ENCODE measurements at regions not wholly inside any gene's neighbourhood (a gene's known extent, or its start where the extent isn't known, plus 50 kb on each side); places are given as distances from the start of the nearest gene placed in this dataset.

DNA sequence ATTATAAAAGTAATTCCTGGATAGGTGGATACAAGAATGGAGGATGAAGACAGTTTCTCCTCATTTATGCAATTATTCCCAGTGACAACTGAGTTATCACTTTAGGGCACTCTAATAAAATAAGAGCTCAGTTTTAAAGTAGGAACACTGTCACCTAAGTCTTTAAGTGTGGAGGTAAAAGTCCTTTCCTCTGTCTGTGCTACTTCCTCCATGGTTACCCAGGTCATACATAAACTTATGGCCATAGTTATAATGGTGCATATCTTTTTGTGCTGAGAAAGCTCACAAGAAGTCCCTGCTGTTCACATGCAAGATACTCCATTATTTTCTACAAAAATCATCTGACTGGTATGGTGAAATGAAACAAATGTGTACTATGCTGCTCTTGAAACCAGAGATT lies 1093.6 kb downstream of the IGSF11 start:
- Histone ChIP-seq H3K9me3 (ENCODE audit: control insufficient read depth in 4 of 4, insufficient read depth in 3 of 4, low read length in 3 of 4) (peaks cover 0 to 5% (median 0%) of the 10 kb centered on the region in 4 donors), H3K36me3 (ENCODE audit: control insufficient read depth in 4 of 4, insufficient read depth in 4 of 4, low read length in 4 of 4) (no peaks in the 10 kb centered on the region), H3K27me3 (ENCODE audit: control insufficient read depth in 3 of 3, insufficient read depth in 3 of 3, low read length in 2 of 3) (no peaks in the 10 kb centered on the region), H3K4me1 (ENCODE audit: control insufficient read depth in 5 of 5, insufficient read depth in 5 of 5, low read length in 5 of 5) (no peaks in the 10 kb centered on the region), H3K27ac (ENCODE audit: low read depth in 1 of 2, low read length in 1 of 2) (no peak overlapping the region), H3K4me3 (no peak overlapping the region), H3K9ac (ENCODE audit: insufficient read depth in 1 of 2, low read length in 2 of 2) (no peak overlapping the region)
- ATAC-seq (ENCODE audit: insufficient read depth, low FRiP score) (no peak), DNase-seq (no peak)
- TF ChIP-seq, protein P1, sequence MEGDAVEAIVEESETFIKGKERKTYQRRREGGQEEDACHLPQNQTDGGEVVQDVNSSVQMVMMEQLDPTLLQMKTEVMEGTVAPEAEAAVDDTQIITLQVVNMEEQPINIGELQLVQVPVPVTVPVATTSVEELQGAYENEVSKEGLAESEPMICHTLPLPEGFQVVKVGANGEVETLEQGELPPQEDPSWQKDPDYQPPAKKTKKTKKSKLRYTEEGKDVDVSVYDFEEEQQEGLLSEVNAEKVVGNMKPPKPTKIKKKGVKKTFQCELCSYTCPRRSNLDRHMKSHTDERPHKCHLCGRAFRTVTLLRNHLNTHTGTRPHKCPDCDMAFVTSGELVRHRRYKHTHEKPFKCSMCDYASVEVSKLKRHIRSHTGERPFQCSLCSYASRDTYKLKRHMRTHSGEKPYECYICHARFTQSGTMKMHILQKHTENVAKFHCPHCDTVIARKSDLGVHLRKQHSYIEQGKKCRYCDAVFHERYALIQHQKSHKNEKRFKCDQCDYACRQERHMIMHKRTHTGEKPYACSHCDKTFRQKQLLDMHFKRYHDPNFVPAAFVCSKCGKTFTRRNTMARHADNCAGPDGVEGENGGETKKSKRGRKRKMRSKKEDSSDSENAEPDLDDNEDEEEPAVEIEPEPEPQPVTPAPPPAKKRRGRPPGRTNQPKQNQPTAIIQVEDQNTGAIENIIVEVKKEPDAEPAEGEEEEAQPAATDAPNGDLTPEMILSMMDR (IDR thresholded peaks at IDR 0.05; ENCODE audit: control extremely low read depth, extremely low read depth): no peak

DNA sequence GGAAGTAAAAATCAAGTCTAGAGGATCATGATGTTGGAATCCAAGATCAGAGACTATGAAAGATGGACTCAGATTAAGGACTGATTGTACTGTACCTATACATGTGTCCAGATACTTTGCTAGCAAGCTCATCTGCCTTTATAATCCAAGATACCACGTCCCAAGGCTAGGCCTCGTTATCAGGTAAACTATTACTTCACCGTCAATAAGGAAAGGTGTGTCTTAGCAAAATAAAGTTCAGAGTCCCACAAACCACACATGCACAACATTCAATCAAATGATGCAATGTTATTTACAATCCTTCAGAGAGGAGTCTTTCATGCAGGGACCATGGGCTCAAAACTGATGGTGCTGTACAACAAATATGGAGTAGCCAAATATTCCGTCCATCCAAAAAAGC lies 1092.9 kb downstream of the IGSF11 start:
- Histone ChIP-seq H3K27me3 (ENCODE audit: control insufficient read depth in 3 of 3, insufficient read depth in 3 of 3, low read length in 2 of 3) (no peaks in the 10 kb centered on the region), H3K36me3 (ENCODE audit: control insufficient read depth in 4 of 4, insufficient read depth in 4 of 4, low read length in 4 of 4) (no peaks in the 10 kb centered on the region), H3K27ac (ENCODE audit: low read depth in 1 of 2, low read length in 1 of 2) (no peak overlapping the region), H3K9me3 (ENCODE audit: control insufficient read depth in 4 of 4, insufficient read depth in 3 of 4, low read length in 3 of 4) (peaks cover 0 to 5% (median 0%) of the 10 kb centered on the region in 4 donors), H3K4me3 (no peak overlapping the region), H3K4me1 (ENCODE audit: control insufficient read depth in 5 of 5, insufficient read depth in 5 of 5, low read length in 5 of 5) (no peaks in the 10 kb centered on the region), H3K9ac (ENCODE audit: insufficient read depth in 1 of 2, low read length in 2 of 2) (no peak overlapping the region)
- DNase-seq: no peak
- WGBS, 2 donors: 89 to 93% methylated on average over 4 of the region's 4 CpGs
- no peak for ATAC-seq (ENCODE audit: insufficient read depth, low FRiP score)
- TF ChIP-seq, protein P1 (IDR thresholded peaks at IDR 0.05; ENCODE audit: control extremely low read depth, extremely low read depth): no peak

DNA sequence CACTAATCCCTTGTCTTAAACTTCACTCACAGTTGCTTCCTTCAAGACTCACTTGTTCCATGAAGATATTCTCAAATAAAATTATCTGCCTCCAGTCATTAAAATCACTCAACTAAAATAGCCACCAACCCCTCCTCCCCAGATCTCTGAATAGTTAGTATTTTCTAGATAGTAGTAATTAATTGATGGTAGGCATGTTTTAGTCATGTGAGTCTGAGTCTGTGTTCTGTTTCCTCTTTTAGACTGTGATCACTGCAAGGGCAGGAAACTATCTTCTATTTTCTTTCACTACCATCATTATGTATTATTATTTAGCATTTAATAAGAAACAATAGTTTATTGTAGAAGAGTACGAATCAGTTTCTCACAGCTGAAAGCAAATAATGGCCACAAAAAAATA lies 1080.5 kb downstream of the IGSF11 start:
- H3K9me3 ChIP-seq (ENCODE audit: control insufficient read depth in 4 of 4, insufficient read depth in 3 of 4, low read length in 3 of 4): no peaks in the 10 kb centered on the region
- no peaks in the 10 kb centered on the region for H3K4me1 ChIP-seq (ENCODE audit: control insufficient read depth in 5 of 5, insufficient read depth in 5 of 5, low read length in 5 of 5)
- no peak overlapping the region for H3K4me3 ChIP-seq
- ATAC-seq (ENCODE audit: insufficient read depth, low FRiP score) (no peak), DNase-seq (no peak)
- no peaks in the 10 kb centered on the region for H3K27me3 ChIP-seq (ENCODE audit: control insufficient read depth in 3 of 3, insufficient read depth in 3 of 3, low read length in 2 of 3)
- H3K36me3 ChIP-seq (ENCODE audit: control insufficient read depth in 4 of 4, insufficient read depth in 4 of 4, low read length in 4 of 4): no peaks in the 10 kb centered on the region
- no peak overlapping the region for H3K9ac ChIP-seq (ENCODE audit: insufficient read depth in 1 of 2, low read length in 2 of 2)
- WGBS, 2 donors: 81 to 86% methylated on average over 1 of the region's 1 CpG
- TF ChIP-seq, protein P1 (IDR thresholded peaks at IDR 0.05; ENCODE audit: control extremely low read depth, extremely low read depth): no peak
- H3K27ac ChIP-seq (ENCODE audit: low read depth in 1 of 2, low read length in 1 of 2): no peak overlapping the region

DNA sequence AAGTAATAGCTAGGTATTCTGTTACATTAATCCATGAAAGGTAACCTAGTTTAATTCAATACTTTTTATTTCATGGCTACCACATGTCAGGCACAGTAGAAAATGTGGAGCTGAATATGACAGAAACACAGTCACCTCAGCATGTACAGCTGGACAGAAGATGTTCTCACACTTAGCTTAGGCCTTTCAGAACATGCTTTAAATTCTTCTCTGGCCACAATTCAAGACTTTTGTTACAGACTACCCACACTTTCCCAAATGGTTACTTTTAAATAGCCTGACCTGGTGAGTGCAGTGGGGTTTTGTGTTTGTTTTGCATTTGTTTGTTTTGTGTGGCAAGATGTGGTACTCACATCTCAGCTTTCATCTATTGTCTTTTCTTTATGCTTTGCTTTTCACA lies 1079.5 kb downstream of the IGSF11 start:
- H3K36me3 ChIP-seq (ENCODE audit: control insufficient read depth in 4 of 4, insufficient read depth in 4 of 4, low read length in 4 of 4): no peaks in the 10 kb centered on the region
- no peak overlapping the region for H3K27ac ChIP-seq (ENCODE audit: low read depth in 1 of 2, low read length in 1 of 2)
- H3K9me3 ChIP-seq (ENCODE audit: control insufficient read depth in 4 of 4, insufficient read depth in 3 of 4, low read length in 3 of 4): no peaks in the 10 kb centered on the region
- no peak overlapping the region for H3K4me3 ChIP-seq
- no peaks in the 10 kb centered on the region for H3K27me3 ChIP-seq (ENCODE audit: control insufficient read depth in 3 of 3, insufficient read depth in 3 of 3, low read length in 2 of 3)
- TF ChIP-seq, protein P1 (IDR thresholded peaks at IDR 0.05; ENCODE audit: control extremely low read depth, extremely low read depth): no peak
- ATAC-seq (ENCODE audit: insufficient read depth, low FRiP score) (no peak), DNase-seq (no peak)
- no peak overlapping the region for H3K9ac ChIP-seq (ENCODE audit: insufficient read depth in 1 of 2, low read length in 2 of 2)
- no peaks in the 10 kb centered on the region for H3K4me1 ChIP-seq (ENCODE audit: control insufficient read depth in 5 of 5, insufficient read depth in 5 of 5, low read length in 5 of 5)
